Astrocyte (in vitro differentiated cells and primary cell): ENCODE measurements at regions not wholly inside any gene's neighbourhood (a gene's known extent, or its start where the extent isn't known, plus 50 kb on each side); places are given as distances from the start of the nearest gene placed in this dataset.
A peak's percentile ranks its signal among the peaks of the same experiment; 100 is the strongest.

Experiments used
- DNase-seq: peaks from one replicate; pipeline ENCODE4 v3.0.0-alpha.2; 2010; ENCODE audit warnings: low read depth
- FAIRE-seq: peaks from 2 replicates; lab custom pipeline; 2011; peaks lifted over from hg19 to GRCh38; lab: Jason Lieb, UNC
- H2AFZ ChIP-seq: 2 replicates; pipeline ENCODE4 v1.6.0; 2012; ENCODE audit warnings: low read depth, low read length, inconsistent platforms
- H3K27ac ChIP-seq: 2 replicates; pipeline ENCODE4 v1.5.1; 2011; ENCODE audit warnings: low read depth, low read length, inconsistent platforms
- H3K27me3 ChIP-seq: 2 replicates; pipeline ENCODE4 v1.6.0; 2011; ENCODE audit warnings: low read length, inconsistent platforms; ENCODE audit not compliant: insufficient read depth
- H3K36me3 ChIP-seq: 2 replicates; pipeline ENCODE4 v1.5.1; 2011; ENCODE audit warnings: low read length, inconsistent platforms; ENCODE audit not compliant: insufficient read depth
- H3K4me1 ChIP-seq: 2 replicates; pipeline ENCODE4 v1.5.1; 2011; ENCODE audit warnings: low read length, inconsistent platforms; ENCODE audit not compliant: insufficient read depth
- H3K4me2 ChIP-seq: 2 replicates; pipeline ENCODE4 v1.6.0; 2012; ENCODE audit warnings: low read length, inconsistent platforms
- H3K4me3 ChIP-seq: 2 replicates; pipeline ENCODE4 v1.5.1; 2011; ENCODE audit warnings: low read depth, mild to moderate bottlenecking, low read length, inconsistent platforms; ENCODE audit not compliant: insufficient read depth
- H3K79me2 ChIP-seq: 2 replicates; pipeline ENCODE4 v1.6.0; 2012; ENCODE audit warnings: mild to moderate bottlenecking, low read length, inconsistent platforms; ENCODE audit not compliant: insufficient read depth
- H3K9ac ChIP-seq: 2 replicates; pipeline ENCODE4 v1.6.0; 2012; ENCODE audit warnings: mild to moderate bottlenecking, low read length, inconsistent platforms
- H3K9me3 ChIP-seq: 2 replicates; pipeline ENCODE4 v1.5.1; 2012; ENCODE audit warnings: low read depth, mild to moderate bottlenecking, low read length, inconsistent platforms; ENCODE audit not compliant: insufficient read depth
- H4K20me1 ChIP-seq: 2 replicates; pipeline ENCODE4 v1.6.0; 2012; ENCODE audit warnings: low read length, inconsistent platforms; ENCODE audit not compliant: insufficient read depth
- H3K27ac Mint-ChIP-seq: one replicate; pipeline ENCODE4 v1.8.0; 2021; ENCODE audit warnings: mild to moderate bottlenecking, mixed read lengths; ENCODE audit not compliant: unreplicated experiment
- H3K27me3 Mint-ChIP-seq: one replicate; pipeline ENCODE4 v1.8.0; 2021; ENCODE audit warnings: low read depth, mixed read lengths; ENCODE audit not compliant: unreplicated experiment
- H3K36me3 Mint-ChIP-seq: one replicate; pipeline ENCODE4 v1.8.0; 2021; ENCODE audit warnings: low read depth, mixed read lengths; ENCODE audit not compliant: unreplicated experiment
- H3K4me1 Mint-ChIP-seq: one replicate; pipeline ENCODE4 v1.8.0; 2021; ENCODE audit warnings: low read depth, mixed read lengths; ENCODE audit not compliant: unreplicated experiment
- H3K4me3 Mint-ChIP-seq: one replicate; pipeline ENCODE4 v1.8.0; 2021; ENCODE audit warnings: mild to moderate bottlenecking, moderate library complexity, mixed read lengths; ENCODE audit not compliant: unreplicated experiment
- H3K9me3 Mint-ChIP-seq: one replicate; pipeline ENCODE4 v1.8.0; 2021; ENCODE audit warnings: mild to moderate bottlenecking, mixed read lengths; ENCODE audit not compliant: unreplicated experiment
- CTCF ChIP-seq: IDR thresholded peaks from 2 replicates; pipeline ENCODE4 v1.5.1; 2011; ENCODE audit warnings: low read depth, mild to moderate bottlenecking, inconsistent platforms, low read length, moderate library complexity; ENCODE audit not compliant: insufficient read depth
- EZH2 ChIP-seq: IDR thresholded peaks from 2 replicates; pipeline ENCODE4 v1.6.1; 2012; ENCODE audit warnings: mild to moderate bottlenecking, low read length, inconsistent platforms; ENCODE audit not compliant: insufficient read depth

- Histone ChIP-seq H3K4me1 (no peaks in the 10 kb centered on the region), H3K9ac (no peak overlapping the region), H3K4me2 (no peak overlapping the region), H3K9me3 (no peaks in the 10 kb centered on the region), H3K27me3 (no peaks in the 10 kb centered on the region), H2AFZ (no peak overlapping the region), H3K27ac (no peak overlapping the region), H3K4me3 (no peak overlapping the region), H3K36me3 (no peaks in the 10 kb centered on the region), H4K20me1 (no peaks in the 10 kb centered on the region), H3K79me2 (no peaks in the 10 kb centered on the region)
- H3K4me1 Mint-ChIP-seq: peaks cover 11% of the 10 kb centered on the region
- no peaks in the 10 kb centered on the region for H3K9me3 Mint-ChIP-seq
- H3K27me3 Mint-ChIP-seq: peaks cover 5% of the 10 kb centered on the region
- H3K4me3 Mint-ChIP-seq: no peak overlapping the region
- TF ChIP-seq EZH2 (no peak), CTCF (no peak)
- H3K36me3 Mint-ChIP-seq: no peaks in the 10 kb centered on the region
- DNase-seq (peak; percentile 40), FAIRE-seq (no peak)
- H3K27ac Mint-ChIP-seq: no peak overlapping the region
These were observed 280.4 kb downstream of the C1D start for GRCh38 chr2:67782443-67782842.

- DNase-seq: no peak
- no peaks in the 10 kb centered on the region for H3K36me3 ChIP-seq
- Mint-ChIP-seq H3K4me1 (peaks cover 11% of the 10 kb centered on the region), H3K27ac (no peak overlapping the region), H3K4me3 (no peak overlapping the region), H3K36me3 (no peaks in the 10 kb centered on the region), H3K27me3 (peaks cover 6% of the 10 kb centered on the region), H3K9me3 (no peaks in the 10 kb centered on the region)
- no peaks in the 10 kb centered on the region for H3K9me3 ChIP-seq
- no peak overlapping the region for H3K4me3 ChIP-seq
- H4K20me1 ChIP-seq: no peaks in the 10 kb centered on the region
- no peak overlapping the region for H3K27ac ChIP-seq
- FAIRE-seq: no peak
- H3K27me3 ChIP-seq: no peaks in the 10 kb centered on the region
- H3K79me2 ChIP-seq: no peaks in the 10 kb centered on the region
- no peak overlapping the region for H2AFZ ChIP-seq
- TF ChIP-seq CTCF: no peak
- no peak for TF ChIP-seq EZH2
- H3K4me1 ChIP-seq: no peaks in the 10 kb centered on the region
- no peak overlapping the region for H3K4me2 ChIP-seq
- H3K9ac ChIP-seq: no peak overlapping the region
These were observed 279.8 kb downstream of the C1D start for GRCh38 chr2:67783026-67783425.

- Histone ChIP-seq H4K20me1 (no peaks in the 10 kb centered on the region), H3K27ac (no peak overlapping the region), H3K36me3 (no peaks in the 10 kb centered on the region), H3K4me3 (no peak overlapping the region), H2AFZ (no peak overlapping the region), H3K9me3 (no peaks in the 10 kb centered on the region), H3K9ac (no peak overlapping the region), H3K27me3 (no peaks in the 10 kb centered on the region), H3K4me2 (peak overlapping the region; percentile 50), H3K4me1 (peaks cover 6% of the 10 kb centered on the region), H3K79me2 (no peaks in the 10 kb centered on the region)
- Mint-ChIP-seq H3K9me3 (no peaks in the 10 kb centered on the region), H3K4me1 (peaks cover 10% of the 10 kb centered on the region), H3K27ac (peak overlapping the region; percentile 21), H3K36me3 (no peaks in the 10 kb centered on the region), H3K27me3 (peaks cover 2% of the 10 kb centered on the region), H3K4me3 (no peak overlapping the region)
- FAIRE-seq (peak; percentile 67), DNase-seq (peak; percentile 96)
- no peak for TF ChIP-seq EZH2
- no peak for TF ChIP-seq CTCF
These were observed 272.2 kb downstream of the C1D start for GRCh38 chr2:67790622-67791021.
